Gastrocnemius medialis (tissue), 4 donors: ENCODE measurements at regions not wholly inside any gene's neighbourhood (a gene's known extent, or its start where the extent isn't known, plus 50 kb on each side); places are given as distances from the start of the nearest gene placed in this dataset.

Experiments
- ATAC-seq, 2 donors: fragments of 150-250 bp; one replicate each; pipeline ENCODE4 v1.9.1; 2016
- DNase-seq, 2 donors: peaks; one replicate each; pipeline ENCODE4 v3.0.0-alpha.2; 2019
- H3K27ac ChIP-seq, 4 donors: fragments of 200-600 bp; sonication (generic); 1 replicate in 1 of 4; 2 replicates in 3 of 4; pipeline ENCODE4 v1.5.1; 2016 to 2018; ENCODE audit warnings: mild to moderate bottlenecking in 2 of 4, moderate library complexity in 1 of 4
- H3K27me3 ChIP-seq, 3 donors: fragments of 200-600 bp; sonication (generic) in 2 of 3; 1 replicate in 1 of 3; 2 replicates in 2 of 3; pipeline versions ENCODE4 v1.5.1 to v1.6.0; 2016 to 2019; ENCODE audit warnings: mild to moderate bottlenecking in 1 of 3, moderate library complexity in 1 of 3
- H3K36me3 ChIP-seq, 2 donors: fragments of 200-600 bp; sonication (generic) in 1 of 2; one replicate each; pipeline ENCODE4 v1.5.1; 2017 to 2018
- H3K4me1 ChIP-seq, 2 donors: fragments of 200-600 bp; sonication (generic) in 1 of 2; one replicate each; pipeline ENCODE4 v1.5.1; 2016 to 2017; ENCODE audit warnings: mild to moderate bottlenecking in 2 of 2
- H3K4me3 ChIP-seq, 4 donors: fragments of 200-600 bp; sonication (generic) in 3 of 4; 1 replicate in 1 of 4; 2 replicates in 3 of 4; pipeline ENCODE4 v1.5.1; 2016 to 2019; ENCODE audit warnings: mild to moderate bottlenecking in 2 of 4
- H3K9me3 ChIP-seq, 3 donors: fragments of 200-600 bp; sonication (generic) in 2 of 3; 1 replicate in 1 of 3; 2 replicates in 2 of 3; pipeline ENCODE4 v1.5.1; 2016 to 2019
- CTCF ChIP-seq, 5 experiments: fragments of 450-650 bp in 3 of 5; fragments of 200-600 bp in 2 of 5; sonication (generic) in 2 of 5; IDR thresholded peaks in 4 of 5; conservative IDR thresholded peaks in 1 of 5; 1 replicate in 4 of 5; 2 replicates in 1 of 5; pipeline ENCODE4 v1.5.1; 2016 to 2019; ENCODE audit warnings: antibody characterized with exemption in 5 of 5, mild to moderate bottlenecking in 3 of 5, moderate library complexity in 3 of 5
- POLR2A ChIP-seq, 2 donors: fragments of 450-650 bp; IDR thresholded peaks; one replicate each; pipeline ENCODE4 v1.6.1; 2017; ENCODE audit warnings: antibody characterized with exemption in 2 of 2, mild to moderate bottlenecking in 2 of 2, moderate library complexity in 2 of 2
- in situ Hi-C, 4 donors: fragments of 200-750 bp; cut with MboI; loops; one replicate each; pipeline versions ENCODE4 v1.15.0 to v1.8.0; 2017; ENCODE audit warnings: low sequenced_read_pairs in 4 of 4
- intact Hi-C: fragments of 100-400 bp; cut with DNase I; formaldehyde crosslinking; loops from one replicate; pipeline ENCODE4 v1.15.1; 2023; ENCODE audit warnings: low total_unique reads

DNA sequence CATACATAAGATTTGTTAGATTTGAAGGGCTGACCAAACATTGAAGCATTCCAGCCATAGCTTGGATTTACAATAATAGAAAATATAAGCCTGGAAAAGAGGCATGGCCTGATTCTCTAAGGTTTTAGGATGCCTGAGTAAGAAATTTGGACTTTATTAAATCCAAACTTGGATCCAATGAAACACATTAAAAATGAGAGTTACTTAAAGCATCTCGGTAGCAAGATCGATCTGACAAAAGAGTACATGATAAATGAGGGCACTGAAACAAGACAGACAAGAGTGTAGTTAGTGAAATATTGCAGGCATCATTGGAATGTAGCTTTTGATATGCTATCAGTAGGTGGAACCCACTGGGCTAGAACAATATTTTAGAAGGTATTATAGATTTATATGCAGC lies 855.7 kb upstream of the DPPA4 start:
- no peak overlapping the region for H3K27ac ChIP-seq
- no peak for ATAC-seq
- intact Hi-C loops, result no loop called here

GRCh38 chr3:110198717-110199587 lies 861.6 kb upstream of the DPPA4 start:
- no peaks in the 10 kb centered on the region for H3K27me3 ChIP-seq
- DNase-seq (no peak), ATAC-seq (no peak)
- no peaks in the 10 kb centered on the region for H3K4me1 ChIP-seq
- TF ChIP-seq CTCF (IDR thresholded peaks at IDR 0.05 in 4 of 5, conservative IDR thresholded peaks at IDR 0.05 in 1 of 5), result no peak
- TF ChIP-seq POLR2A (IDR thresholded peaks at IDR 0.05), result no peak
- in situ Hi-C loops, result no loop called here
- no peaks in the 10 kb centered on the region for H3K9me3 ChIP-seq
- H3K27ac ChIP-seq, result no peak overlapping the region
- intact Hi-C loops, result no loop called here
- no peaks in the 10 kb centered on the region for H3K36me3 ChIP-seq
- no peak overlapping the region for H3K4me3 ChIP-seq

More for the DNA sequence above, 855.7 kb upstream of the DPPA4 start:
- no peaks in the 10 kb centered on the region for H3K27me3 ChIP-seq
- DNase-seq, result no peak
- no peaks in the 10 kb centered on the region for H3K36me3 ChIP-seq
- TF ChIP-seq POLR2A (IDR thresholded peaks at IDR 0.05) (no peak), CTCF (IDR thresholded peaks at IDR 0.05 in 4 of 5, conservative IDR thresholded peaks at IDR 0.05 in 1 of 5) (no peak)
- H3K4me1 ChIP-seq, result no peaks in the 10 kb centered on the region
- H3K9me3 ChIP-seq, result no peaks in the 10 kb centered on the region
- in situ Hi-C loops, result no loop called here
- no peak overlapping the region for H3K4me3 ChIP-seq

DNA sequence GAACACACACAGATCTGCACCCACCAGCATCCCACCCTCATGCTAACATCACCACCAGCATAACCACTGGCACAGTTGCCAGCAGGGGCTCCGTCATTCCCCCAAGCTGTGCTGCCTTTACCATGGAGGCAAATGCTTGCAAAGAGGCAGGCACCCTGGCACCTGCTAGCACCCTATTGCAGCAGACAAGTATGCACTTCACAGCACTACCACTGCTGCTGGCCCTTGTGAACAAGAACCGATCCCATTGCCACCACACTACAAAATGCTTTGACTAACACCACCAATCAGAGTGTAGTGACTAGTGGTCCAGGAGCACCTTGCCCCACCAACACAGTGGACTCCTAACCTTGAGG lies 862.2 kb upstream of the DPPA4 start:
- DNase-seq (no peak), ATAC-seq (no peak)
- H3K4me3 ChIP-seq, result no peak overlapping the region
- H3K27me3 ChIP-seq, result no peaks in the 10 kb centered on the region
- TF ChIP-seq CTCF (IDR thresholded peaks at IDR 0.05 in 4 of 5, conservative IDR thresholded peaks at IDR 0.05 in 1 of 5), result no peak
- no peak for TF ChIP-seq POLR2A (IDR thresholded peaks at IDR 0.05)
- no peaks in the 10 kb centered on the region for H3K4me1 ChIP-seq
- in situ Hi-C loops (no loop called here), intact Hi-C loops (no loop called here)
- no peak overlapping the region for H3K27ac ChIP-seq
- no peaks in the 10 kb centered on the region for H3K36me3 ChIP-seq
- no peaks in the 10 kb centered on the region for H3K9me3 ChIP-seq

DNA sequence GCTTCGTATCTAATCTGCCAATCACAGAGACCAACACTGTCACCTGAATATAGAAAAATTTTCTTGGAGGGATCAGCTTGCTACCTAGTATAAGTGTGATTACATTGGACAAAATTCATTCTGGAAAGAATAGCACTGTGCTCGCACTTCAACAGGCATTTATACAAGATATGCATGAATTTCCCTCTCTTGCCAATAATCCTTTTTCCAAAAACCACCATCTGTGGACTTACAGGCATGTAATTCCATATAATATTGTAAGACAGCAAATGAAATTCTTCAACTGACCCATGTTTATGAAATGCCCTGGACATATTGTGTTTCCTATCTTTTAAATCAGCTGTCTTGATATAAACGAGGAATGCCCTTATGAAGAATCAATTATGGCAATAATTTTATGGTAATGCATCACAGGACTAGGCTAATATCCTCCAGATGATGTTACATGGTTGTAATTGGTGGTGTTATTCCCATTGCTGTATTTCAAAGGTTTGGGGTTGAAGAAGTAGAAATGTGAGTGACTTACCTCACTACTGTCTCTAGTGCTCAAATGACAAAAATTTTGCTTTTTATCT lies 861.4 kb upstream of the NECTIN3 start:
- no peaks in the 10 kb centered on the region for H3K9me3 ChIP-seq
- no peak overlapping the region for H3K27ac ChIP-seq
- no peak overlapping the region for H3K4me3 ChIP-seq
- H3K27me3 ChIP-seq, result no peaks in the 10 kb centered on the region
- in situ Hi-C loops, result no loop called here
- no peaks in the 10 kb centered on the region for H3K36me3 ChIP-seq
- no peak for TF ChIP-seq CTCF (IDR thresholded peaks at IDR 0.05 in 4 of 5, conservative IDR thresholded peaks at IDR 0.05 in 1 of 5)
- no peak for TF ChIP-seq POLR2A (IDR thresholded peaks at IDR 0.05)
- H3K4me1 ChIP-seq, result no peaks in the 10 kb centered on the region
- intact Hi-C loops, result no loop called here
- no peak for DNase-seq
- ATAC-seq, result no peak
